ENCODE measurements at regions not wholly inside any gene's neighbourhood (a gene's known extent, or its start where the extent isn't known, plus 50 kb on each side); places are given as distances from the start of the nearest gene placed in this dataset.

DNA sequence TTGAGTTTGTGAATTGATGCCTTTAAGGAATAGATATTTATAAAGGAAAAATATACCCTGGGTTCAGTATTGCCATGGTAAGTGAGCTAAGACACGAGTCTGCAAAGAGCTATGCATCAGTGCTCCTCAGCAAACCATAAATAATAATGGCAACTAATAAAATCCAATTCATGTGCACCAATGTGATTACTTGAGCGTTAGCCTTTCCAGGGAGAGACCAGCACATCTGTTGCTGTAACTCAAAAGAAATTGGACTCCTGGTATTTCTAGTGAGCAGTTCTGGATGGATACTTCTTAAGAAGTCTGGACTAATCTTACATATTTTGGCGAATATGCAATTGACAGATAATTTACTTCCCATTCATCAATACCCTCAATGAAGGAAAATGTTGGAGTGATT, 373.3 kb downstream of the ARHGEF28 start:
- Histone ChIP-seq H3K36me3 (ENCODE audit: control insufficient read depth, insufficient read depth, low read length) (no peaks in the 10 kb centered on the region), H3K9me3 (ENCODE audit: control insufficient read depth, low read length) (no peaks in the 10 kb centered on the region), H3K4me3 (ENCODE audit: insufficient read depth, low read depth, low read length, poor library complexity, severe bottlenecking) (no peak overlapping the region), H3K27ac (ENCODE audit: insufficient read depth, low read length, poor library complexity, severe bottlenecking) (no peak overlapping the region), H3K4me1 (ENCODE audit: control insufficient read depth, insufficient read depth, low read length, poor library complexity, severe bottlenecking) (no peaks in the 10 kb centered on the region), H3K27me3 (replicated peaks; ENCODE audit: control insufficient read depth, insufficient read depth, low read length, poor library complexity, severe bottlenecking) (no peaks in the 10 kb centered on the region)
- DNase-seq = no peak

DNA sequence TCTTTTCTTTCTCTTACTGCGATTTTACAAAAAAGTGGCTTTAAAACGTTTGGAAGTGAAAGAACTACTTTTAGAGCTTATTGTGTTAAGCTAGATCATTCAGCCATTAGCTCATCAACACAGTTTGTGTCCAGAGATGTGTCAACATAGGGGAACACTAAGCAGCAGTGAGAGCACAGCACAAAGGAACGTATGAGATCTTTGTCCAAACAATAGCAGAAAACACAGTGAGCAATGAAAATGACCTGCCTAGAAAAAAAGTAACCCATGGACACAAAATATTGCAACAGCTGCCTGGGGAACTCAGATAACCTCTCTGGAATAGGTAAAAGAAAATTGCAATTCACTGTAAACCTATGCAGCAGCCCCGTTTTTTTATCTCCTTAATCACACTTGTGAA, 372.5 kb downstream of the ARHGEF28 start:
- H3K9me3 ChIP-seq (ENCODE audit: control insufficient read depth, low read length) = no peaks in the 10 kb centered on the region
- DNase-seq = no peak
- H3K36me3 ChIP-seq (ENCODE audit: control insufficient read depth, insufficient read depth, low read length) = no peaks in the 10 kb centered on the region

DNA sequence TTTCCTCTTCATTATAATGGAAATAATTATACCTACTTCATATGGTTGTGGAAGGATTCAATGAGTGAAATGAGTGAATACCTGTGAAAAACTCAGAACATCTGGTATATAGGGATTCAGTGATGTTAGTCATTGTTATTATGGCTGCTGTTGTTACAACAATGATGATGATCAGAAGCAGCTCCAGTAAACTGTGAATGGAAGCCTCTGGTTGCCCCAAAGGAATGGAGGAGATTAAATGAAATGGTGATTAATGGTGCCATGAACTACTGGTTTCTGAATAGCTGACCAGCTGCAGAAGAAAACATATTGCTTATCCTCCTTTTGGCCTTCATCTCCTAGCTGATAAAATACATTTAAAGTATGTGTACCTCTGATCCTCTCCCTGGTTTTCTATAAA, 372.0 kb downstream of the ARHGEF28 start:
- Histone ChIP-seq H3K27me3 (replicated peaks; ENCODE audit: control insufficient read depth, insufficient read depth, low read length, poor library complexity, severe bottlenecking) (no peaks in the 10 kb centered on the region), H3K36me3 (ENCODE audit: control insufficient read depth, insufficient read depth, low read length) (no peaks in the 10 kb centered on the region), H3K4me3 (ENCODE audit: insufficient read depth, low read depth, low read length, poor library complexity, severe bottlenecking) (no peak overlapping the region), H3K27ac (ENCODE audit: insufficient read depth, low read length, poor library complexity, severe bottlenecking) (no peak overlapping the region), H3K9me3 (ENCODE audit: control insufficient read depth, low read length) (no peaks in the 10 kb centered on the region), H3K4me1 (ENCODE audit: control insufficient read depth, insufficient read depth, low read length, poor library complexity, severe bottlenecking) (no peaks in the 10 kb centered on the region)
- no peak for DNase-seq

More for the DNA sequence above, 372.5 kb downstream of the ARHGEF28 start:
- no peak overlapping the region for H3K27ac ChIP-seq (ENCODE audit: insufficient read depth, low read length, poor library complexity, severe bottlenecking)
- H3K4me3 ChIP-seq (ENCODE audit: insufficient read depth, low read depth, low read length, poor library complexity, severe bottlenecking) = no peak overlapping the region
- H3K4me1 ChIP-seq (ENCODE audit: control insufficient read depth, insufficient read depth, low read length, poor library complexity, severe bottlenecking) = no peaks in the 10 kb centered on the region
- H3K27me3 ChIP-seq (replicated peaks; ENCODE audit: control insufficient read depth, insufficient read depth, low read length, poor library complexity, severe bottlenecking) = no peaks in the 10 kb centered on the region

DNA sequence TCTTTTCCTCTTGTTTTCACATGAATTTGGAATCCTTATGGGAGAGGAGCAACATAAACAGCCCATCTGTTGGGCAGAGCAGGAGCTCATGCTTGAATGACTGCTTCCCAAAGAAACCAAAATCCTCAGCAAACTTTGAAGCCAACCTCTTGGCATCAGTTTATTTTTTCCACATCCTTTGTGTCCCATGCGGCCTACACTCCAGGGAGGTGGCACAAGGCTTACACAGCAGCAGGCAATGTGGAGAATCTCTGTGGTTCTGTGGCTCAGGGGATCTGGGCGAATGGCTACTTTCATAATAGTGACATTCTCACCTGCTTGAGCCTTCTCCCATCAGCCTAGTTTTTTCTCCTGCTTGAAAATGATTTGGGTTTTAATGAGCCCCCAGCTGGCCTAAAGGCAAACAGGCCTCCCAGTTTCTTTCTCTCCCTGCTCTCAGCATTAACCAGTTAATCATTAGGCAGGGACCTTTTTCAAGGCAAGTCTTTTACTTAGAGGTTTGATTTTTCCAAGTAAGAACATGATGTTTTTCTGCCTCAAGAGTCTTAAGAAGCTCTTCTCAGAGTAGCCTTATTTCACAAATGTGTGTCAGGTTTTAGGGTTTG, 370.3 kb downstream of the ARHGEF28 start:
- DNase-seq = no peak
- Histone ChIP-seq H3K27me3 (replicated peaks; ENCODE audit: control insufficient read depth, insufficient read depth, low read length, poor library complexity, severe bottlenecking) (no peaks in the 10 kb centered on the region), H3K4me1 (ENCODE audit: control insufficient read depth, insufficient read depth, low read length, poor library complexity, severe bottlenecking) (no peaks in the 10 kb centered on the region), H3K27ac (ENCODE audit: insufficient read depth, low read length, poor library complexity, severe bottlenecking) (no peak overlapping the region), H3K36me3 (ENCODE audit: control insufficient read depth, insufficient read depth, low read length) (no peaks in the 10 kb centered on the region), H3K9me3 (ENCODE audit: control insufficient read depth, low read length) (no peaks in the 10 kb centered on the region), H3K4me3 (ENCODE audit: insufficient read depth, low read depth, low read length, poor library complexity, severe bottlenecking) (no peak overlapping the region)

DNA sequence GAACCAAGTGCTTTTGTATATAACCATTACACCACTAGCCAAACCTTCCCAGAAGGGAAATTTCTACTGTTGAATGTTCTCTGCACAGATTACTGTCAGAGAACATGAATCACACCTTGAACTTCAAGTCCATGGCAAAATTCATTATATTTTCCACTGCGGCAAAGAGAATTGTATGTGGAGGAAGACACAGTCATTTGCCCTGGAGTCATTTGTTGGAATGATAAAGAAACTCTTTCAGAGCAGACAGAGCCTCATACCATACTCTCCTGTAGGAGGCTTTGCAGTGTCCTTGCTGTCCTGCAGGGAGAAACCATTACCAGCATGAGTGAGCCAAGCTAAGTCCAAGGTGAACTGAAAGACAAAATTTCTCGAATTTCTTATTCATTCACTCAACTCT, 369.0 kb downstream of the ARHGEF28 start:
- H3K27me3 ChIP-seq (replicated peaks; ENCODE audit: control insufficient read depth, insufficient read depth, low read length, poor library complexity, severe bottlenecking) = no peaks in the 10 kb centered on the region
- no peaks in the 10 kb centered on the region for H3K36me3 ChIP-seq (ENCODE audit: control insufficient read depth, insufficient read depth, low read length)
- no peaks in the 10 kb centered on the region for H3K9me3 ChIP-seq (ENCODE audit: control insufficient read depth, low read length)
- H3K27ac ChIP-seq (ENCODE audit: insufficient read depth, low read length, poor library complexity, severe bottlenecking) = no peak overlapping the region
- no peaks in the 10 kb centered on the region for H3K4me1 ChIP-seq (ENCODE audit: control insufficient read depth, insufficient read depth, low read length, poor library complexity, severe bottlenecking)
- no peak for DNase-seq
- H3K4me3 ChIP-seq (ENCODE audit: insufficient read depth, low read depth, low read length, poor library complexity, severe bottlenecking) = no peak overlapping the region

Data from effector memory CD4-positive, alpha-beta T cell (primary cell).